GM19238 (cell line): ENCODE measurements at regions not wholly inside any gene's neighbourhood (a gene's known extent, or its start where the extent isn't known, plus 50 kb on each side); places are given as distances from the start of the nearest gene placed in this dataset.

Source experiments
- DNase-seq: peaks from one replicate; pipeline ENCODE4 v3.0.0; 2011; ENCODE audit warnings: low spot score; ENCODE audit not compliant: insufficient read length

DNA sequence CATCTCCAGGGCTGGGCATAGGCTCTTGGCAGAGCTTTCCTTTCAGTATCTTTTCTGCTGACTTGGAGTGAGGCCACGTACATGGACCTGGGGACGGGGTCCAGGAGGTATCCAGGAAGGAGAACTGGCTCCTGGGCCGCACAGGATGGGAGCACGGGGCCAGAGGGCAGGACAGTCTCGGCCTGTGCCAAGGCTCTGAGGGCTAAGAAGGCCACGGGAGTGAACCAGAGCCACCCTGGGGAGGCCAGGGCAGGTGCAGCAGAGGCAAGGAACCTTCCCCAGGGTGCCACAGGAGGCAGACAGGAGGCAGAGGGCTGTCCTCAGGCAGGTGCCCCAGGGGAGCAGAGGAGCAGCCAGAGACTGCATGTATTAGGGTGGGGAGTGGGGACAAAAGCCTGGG is 50.3 kb downstream of the PLXNA1 start:
- no peak for DNase-seq

- no peak for DNase-seq
Observed at GRCh38 chr3:127033786-127034185, 50.9 kb downstream of the PLXNA1 start.

- DNase-seq = no peak
Observed at GRCh38 chr3:127034195-127034989, 51.5 kb downstream of the PLXNA1 start.

DNA sequence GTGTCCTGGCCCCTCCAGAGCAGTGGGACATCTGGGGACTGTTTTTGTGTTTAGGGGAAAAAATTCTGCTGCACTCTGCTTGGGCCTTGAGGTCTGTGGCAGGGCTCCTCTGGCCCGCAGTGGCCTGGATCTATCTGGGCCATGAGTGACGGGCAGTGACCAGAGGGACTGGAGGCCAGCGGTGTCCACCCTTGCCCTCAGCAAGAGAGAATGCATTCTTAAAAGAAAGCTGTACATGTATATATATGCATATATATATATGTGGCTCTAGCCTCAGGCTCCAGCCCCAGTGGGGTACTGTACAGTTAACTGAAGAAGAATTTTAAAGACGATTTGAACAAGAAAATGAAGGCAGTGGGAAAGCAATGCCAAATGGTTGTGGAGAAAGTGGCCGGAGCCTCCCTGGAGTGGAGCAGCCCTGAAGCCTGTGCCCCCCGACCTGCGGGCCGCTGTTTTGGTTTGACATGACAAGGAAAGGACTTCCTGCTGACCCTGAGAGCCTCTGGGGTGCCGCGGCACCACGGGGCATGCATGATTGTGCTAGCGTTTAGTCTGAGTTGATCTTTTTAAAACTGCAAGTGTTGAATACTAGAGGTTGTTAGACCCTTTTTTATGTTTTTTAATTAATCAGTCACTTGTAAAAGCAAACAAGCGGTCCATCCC is 52.2 kb downstream of the PLXNA1 start:
- no peak for DNase-seq

GRCh38 chr3:127035677-127036076 is 52.8 kb downstream of the PLXNA1 start:
- DNase-seq = no peak

DNA sequence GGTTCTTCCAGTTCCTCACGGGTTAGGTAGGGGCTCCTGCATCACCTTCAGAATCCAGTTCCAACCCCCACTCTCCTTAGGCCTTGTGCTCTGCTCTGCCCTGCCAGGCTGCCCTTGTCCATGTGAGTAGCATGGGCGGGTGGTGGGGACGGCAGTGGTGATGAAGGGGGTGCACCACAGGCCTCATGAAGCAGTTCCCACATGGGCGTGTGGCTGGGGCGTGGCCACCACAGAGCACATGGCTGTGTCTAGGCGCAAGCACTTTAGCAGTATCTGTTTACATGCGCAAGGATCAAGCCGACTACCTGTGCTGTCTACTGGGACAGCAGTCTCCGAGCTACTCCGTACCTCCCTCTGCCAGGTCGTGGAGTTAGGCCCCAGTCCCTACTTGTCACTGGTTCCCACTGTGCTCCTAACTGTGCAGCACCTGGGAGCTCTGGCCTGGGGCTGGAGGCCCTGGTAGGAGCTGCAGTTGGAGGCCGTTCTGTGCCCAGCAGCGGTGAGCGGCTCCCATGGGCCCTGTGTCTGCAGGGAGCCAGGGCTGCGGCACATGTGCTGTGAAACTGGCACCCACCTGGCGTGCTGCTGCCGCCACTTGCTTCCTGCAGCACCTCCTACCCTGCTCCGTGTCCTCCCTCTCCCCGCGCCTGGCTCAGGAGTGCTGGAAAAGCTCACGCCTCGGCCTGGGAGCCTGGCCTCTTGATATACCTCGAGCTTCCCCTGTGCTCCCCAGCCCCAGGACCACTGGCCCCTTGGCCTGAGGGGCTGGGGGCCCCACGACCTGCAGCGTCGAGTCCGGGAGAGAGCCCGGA is 53.5 kb downstream of the PLXNA1 start:
- no peak for DNase-seq

DNA sequence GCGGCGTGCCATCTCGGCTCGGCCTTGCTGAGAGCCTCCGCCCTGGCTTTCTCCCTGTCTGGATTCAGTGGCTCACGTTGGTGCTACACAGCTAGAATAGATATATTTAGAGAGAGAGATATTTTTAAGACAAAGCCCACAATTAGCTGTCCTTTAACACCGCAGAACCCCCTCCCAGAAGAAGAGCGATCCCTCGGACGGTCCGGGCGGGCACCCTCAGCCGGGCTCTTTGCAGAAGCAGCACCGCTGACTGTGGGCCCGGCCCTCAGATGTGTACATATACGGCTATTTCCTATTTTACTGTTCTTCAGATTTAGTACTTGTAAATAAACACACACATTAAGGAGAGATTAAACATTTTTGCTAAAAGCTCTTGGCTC is 54.1 kb downstream of the PLXNA1 start:
- no peak for DNase-seq

DNA sequence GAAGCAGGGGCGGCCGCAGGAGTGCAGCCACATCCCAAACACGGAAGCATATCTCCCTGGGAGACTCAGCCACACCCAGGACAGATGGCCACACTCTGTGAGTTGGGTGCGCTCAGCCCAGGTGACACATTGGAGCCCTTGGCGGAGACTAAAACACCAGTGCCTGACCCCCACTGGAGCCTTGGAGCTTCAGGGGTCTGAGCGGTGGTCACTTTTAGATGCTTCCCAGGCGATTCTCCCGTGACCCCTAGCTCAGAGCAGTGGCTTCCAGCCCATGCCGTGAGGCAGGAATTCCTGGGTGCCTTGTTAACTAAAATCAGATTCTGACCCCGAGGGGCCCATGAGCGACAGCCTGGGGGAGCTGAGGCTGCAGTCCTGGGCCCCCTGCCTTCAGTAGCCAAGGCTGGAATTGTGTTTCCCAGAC is 54.5 kb downstream of the PLXNA1 start:
- DNase-seq = no peak

- DNase-seq = no peak
Observed at GRCh38 chr3:127037971-127038446, 55.1 kb downstream of the PLXNA1 start.

DNA sequence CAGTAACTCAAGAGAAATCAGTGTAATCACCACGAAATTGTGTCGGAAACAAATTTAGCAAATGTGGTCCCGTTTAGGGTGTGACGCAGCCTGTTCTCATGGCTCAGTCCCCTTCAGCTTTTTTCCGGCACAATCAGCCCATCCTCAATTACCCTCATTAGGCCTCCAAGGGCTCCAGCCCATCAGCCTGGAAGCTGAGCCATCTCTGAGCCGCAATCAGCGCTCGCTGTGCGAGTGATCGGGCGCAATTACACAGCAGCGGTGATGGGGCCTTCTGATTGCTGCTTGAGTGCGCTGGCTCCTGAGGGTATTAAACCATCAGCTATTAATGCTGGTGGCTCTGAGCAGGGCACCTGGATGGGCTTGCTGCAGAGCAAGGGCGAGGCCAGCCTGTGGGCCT is 55.6 kb downstream of the PLXNA1 start:
- no peak for DNase-seq

DNA sequence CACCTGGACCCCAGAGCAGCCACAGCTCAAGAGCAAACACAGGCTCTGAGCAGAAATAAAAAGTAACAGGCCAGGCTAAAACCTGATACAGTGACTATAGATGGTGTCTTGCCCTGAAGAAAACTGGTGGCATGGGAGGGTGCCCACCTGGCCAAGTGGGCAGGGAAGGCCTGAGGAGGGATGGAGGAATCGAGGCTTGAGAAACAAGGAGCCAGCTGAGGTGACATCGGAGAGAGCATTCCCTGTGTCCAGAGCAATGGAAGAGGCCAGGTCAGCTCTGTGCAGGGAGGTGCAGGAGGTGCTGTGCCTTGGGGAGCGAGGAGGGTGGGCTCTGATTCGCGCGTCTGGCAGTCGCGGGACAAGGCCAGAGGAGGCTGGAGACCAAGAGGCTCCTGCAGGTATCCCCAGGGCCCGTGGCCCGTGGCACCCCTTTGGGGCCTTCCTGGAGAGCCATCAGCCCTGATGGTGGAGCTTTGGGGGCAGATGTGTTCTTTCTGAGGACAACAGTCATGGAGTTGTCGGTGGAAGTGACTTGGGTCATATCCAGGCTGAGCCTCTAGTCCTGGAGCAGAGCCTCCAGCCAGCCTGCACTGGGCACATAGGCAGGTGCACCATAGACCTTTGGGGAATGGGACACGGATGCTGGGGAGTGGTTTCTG is 56.1 kb downstream of the PLXNA1 start:
- DNase-seq = no peak

DNA sequence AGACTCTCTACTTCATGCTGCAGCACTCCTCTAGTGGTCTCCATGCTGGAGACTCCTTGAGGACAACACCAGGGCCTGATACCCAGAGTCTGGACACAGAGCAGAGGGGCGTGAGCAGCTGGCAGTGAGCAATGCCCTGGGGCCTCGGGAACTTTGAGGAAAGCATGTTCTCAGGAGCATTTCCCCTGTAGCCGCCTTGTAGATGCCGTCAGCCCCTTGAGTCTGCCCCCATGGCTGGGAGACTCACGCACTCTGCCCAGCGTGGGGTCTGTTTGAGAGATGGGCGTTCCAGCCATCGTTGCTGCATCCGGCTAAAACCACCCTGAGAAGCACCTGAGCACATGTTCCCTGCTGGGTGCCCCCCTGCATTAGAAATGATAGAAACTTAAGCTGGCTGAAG is 56.8 kb downstream of the PLXNA1 start:
- no peak for DNase-seq

GRCh38 chr3:127040216-127040615 is 57.3 kb downstream of the PLXNA1 start:
- no peak for DNase-seq

DNA sequence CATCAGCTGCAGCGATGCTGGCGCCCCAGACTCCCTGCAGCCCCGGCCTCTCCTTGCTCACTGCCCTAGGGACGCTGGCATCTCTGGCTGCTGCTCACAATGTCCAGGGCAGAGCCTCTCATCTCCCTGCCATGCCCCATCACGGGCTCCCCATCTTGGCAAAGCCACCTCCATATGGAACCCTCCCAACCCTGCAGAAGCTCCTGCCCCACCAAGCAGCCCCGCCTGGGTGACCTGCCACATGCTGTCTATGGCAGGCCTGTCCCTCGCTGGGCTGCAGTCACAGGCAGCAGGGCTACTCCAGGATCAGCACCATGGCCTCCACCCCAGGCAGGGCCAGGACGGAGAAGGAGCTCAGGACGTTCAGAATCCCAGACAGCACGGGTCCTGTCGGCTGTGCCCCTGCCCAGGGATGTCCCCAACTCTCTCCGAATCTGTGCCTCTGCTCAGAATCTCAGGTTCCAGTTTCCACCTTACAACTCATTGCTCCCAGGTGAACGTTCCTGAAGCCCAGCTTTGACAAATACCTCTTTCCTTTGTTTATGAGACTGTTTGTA is 58.4 kb downstream of the PLXNA1 start:
- DNase-seq = no peak

DNA sequence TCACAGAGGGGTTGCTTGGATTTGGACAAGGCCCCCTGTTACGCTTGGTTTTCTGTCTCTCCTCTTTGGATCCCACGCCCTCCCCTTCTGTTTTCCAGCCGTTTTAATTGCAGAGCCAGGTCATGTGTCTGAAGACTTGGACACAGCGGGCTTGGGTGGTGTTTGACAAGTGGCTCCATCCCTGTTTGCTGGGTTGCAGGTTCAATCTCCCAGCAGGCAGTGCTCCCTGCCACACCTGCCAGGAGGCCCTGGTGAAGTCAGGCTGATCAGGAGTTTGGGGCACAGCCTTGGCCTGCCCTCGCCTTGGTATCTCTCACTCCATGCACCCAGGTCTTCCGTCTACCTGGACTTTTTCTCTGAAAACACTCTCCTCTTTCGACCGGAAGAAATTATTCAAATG is 59.0 kb downstream of the PLXNA1 start:
- DNase-seq = no peak

GRCh38 chr3:127042634-127043033 is 59.7 kb downstream of the PLXNA1 start:
- no peak for DNase-seq

GRCh38 chr3:127043041-127043641 is 60.2 kb downstream of the PLXNA1 start:
- DNase-seq = no peak

DNA sequence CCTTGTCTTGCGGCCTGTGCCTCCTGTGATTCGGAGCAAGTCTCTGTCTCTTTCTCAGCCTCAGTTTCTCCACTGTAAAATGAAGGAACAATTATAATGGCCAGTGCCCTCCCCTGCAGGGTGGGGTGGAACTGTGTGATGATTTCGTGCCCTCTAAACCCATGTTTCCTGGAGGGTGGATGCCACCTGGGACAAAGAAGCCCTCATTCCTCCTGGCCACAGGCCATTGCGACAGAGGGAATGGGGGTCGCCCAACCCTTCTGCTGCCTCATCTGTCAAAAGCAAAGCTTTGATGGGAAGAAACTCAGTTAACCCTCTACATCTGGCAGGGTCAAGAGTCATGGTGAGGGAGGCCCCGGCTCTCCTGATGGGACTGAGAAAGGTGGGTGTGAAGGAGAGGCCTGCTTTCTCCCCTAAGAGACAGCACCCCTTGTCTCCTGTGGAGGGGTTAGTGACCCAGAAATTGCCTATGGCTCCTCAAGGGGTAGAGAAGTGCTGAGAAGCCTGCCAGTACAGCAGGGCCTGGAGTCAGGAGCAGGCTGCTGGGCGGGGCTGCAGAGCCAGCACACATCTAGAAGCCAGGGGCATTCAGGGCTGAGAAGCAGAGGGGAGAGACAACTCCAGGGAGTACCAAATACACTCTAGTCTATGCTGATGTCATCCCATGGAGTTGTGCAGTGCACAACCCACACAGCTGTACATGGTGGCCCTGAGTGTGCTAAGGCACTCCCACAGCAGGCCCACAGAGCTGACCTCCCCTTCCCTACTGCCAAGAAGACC is 61.0 kb downstream of the PLXNA1 start:
- no peak for DNase-seq

DNA sequence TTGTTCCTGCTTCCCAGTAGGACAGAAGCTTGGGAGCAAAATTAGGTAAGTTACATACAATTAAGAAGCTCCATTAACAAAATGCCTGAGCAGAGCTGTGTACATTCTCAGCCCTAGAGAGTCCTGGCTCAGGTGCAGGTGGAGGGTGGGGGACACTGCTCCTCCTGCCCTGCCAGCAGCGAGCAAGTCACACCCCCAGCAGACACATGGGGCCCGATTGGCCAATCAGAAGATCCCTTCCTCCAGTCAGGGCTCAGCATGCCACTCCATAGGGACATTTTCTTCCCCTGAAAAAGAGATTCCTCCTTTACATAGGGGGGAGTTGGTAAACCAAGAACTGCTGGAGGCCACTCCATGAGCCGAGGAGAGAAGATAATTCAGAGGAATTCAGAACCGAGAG is 62.1 kb downstream of the PLXNA1 start:
- DNase-seq = no peak

- DNase-seq = no peak
Observed at GRCh38 chr3:127045435-127046045, 62.6 kb downstream of the PLXNA1 start.
